HG03354 (cell line): ENCODE measurements at regions not wholly inside any gene's neighbourhood (a gene's known extent, or its start where the extent isn't known, plus 50 kb on each side); places are given as distances from the start of the nearest gene placed in this dataset.
"Not testable (repeated sequence)": the region's sequence is repeated elsewhere in the genome, so short reads cannot be mapped to it uniquely, and the experiment has no call there.

Source experiments
- ATAC-seq: cut with Tn5 transposase; IDR thresholded peaks from one replicate; pipeline ENCODE4 v1.9.1; 2021; ENCODE audit warnings: mild to moderate bottlenecking; ENCODE audit not compliant: unreplicated experiment, poor library complexity, severe bottlenecking

DNA sequence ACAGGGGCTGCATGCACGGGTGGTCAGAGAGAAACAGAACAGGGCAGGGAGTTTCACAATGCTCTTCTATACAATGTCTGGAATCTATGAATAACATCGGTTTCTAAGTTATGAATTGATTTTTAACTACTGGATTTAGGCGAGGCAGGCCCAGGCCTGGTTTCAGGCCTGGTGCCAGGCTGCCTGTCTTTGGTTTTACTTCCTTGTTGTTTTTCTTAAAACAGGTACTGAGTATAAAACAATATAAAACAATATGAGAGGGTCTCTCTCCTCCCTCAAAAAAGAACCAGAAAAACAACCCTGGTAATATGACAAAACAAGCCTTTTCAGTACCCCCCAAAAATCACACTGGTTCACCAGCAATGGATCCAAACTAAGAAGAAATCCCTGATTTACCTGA is 196.1 kb upstream of the ANXA10 start:
- ATAC-seq: not testable (repeated sequence)

DNA sequence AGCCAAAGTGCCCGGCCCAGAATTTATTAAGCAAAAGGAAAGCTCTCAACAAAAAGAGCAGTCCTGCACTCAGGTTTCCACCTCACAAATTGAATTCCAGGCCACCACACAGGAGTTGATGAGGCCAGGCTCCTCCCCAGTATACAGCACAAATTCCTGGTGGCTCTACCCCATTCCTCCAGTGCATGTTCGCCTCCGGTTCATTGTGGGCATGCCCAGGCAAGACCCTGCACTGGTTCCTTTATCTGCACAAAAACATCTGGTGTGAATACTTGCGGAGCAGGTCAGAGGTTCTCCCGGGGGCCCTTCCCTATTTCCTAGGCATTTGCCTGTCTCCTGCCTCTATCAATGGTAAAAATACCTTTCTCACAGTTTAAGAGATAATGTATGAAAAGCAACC is 195.2 kb upstream of the ANXA10 start:
- ATAC-seq: no peak

DNA sequence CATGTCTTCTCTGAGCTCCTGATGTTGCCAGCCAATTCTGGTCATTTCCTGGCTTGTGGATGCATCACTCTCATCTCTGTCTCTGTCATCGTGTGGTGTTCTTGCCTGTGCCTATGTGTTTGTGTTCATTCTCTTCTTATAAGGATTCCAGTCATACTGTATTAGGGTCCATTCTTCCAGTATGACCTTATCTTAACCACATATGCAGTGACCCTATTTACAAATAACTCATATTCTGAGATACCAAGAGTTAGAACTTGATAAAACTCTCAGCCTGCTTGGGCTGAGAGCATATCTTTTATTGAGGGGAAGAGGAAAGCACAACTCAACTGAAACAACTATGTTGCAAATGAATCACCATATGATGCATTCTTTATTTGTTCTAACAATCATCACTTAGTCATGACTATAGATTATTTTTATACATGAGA is 189.0 kb upstream of the ANXA10 start:
- no peak for ATAC-seq

DNA sequence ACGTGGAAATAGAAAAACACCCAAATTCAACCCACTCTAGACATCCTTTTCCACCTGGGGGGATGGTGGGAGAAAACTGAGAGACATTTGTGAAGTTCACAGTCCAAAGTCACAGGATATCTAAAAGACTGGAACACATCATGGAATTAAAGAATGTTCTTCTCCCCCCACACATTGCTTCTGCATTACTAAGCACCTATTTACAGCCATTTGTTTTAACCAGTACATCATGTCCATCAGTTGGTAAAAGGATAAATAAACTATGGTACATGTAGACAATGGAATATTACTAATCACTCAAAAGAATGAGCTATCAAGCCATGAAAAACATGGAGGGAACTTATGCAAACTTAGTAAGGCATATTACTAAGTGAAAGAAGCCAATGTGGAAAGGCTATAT is 185.5 kb upstream of the ANXA10 start:
- ATAC-seq: no peak

DNA sequence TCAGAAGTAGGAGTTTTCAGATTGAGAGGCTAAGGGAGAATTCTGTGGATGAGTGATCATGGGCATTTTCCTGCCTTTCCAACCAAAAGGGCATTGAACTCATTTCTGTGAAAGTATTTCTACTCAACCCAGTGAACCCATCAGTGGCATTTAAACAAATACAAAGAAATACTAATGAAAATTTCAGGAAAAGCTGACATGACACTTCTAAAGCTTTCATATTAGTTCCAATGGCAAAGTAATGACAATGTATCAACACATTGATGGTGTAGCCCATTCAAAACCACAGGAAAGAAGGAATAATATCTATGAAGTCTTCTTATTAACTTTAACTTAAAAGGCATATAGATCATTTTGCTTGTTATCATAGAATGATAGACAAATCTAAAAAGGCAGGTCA is 183.5 kb upstream of the ANXA10 start:
- ATAC-seq: no peak

DNA sequence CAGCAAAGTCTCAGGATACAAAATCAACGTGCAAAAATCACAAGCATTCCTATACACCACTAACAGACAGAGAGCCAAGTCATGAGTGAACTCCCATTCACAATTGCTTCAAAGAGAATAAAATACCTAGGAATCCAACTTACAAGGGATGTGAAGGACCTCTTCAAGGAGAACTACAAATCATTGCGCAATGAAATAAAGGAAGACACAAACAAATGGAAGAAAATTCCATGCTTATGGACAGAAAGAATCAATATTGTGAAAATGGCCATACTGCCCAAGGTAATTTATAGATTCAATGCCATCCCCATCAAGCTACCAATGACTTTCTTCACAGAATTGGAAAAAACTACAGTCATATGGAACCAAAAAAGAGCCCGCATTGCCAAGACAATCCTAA is 179.8 kb upstream of the ANXA10 start:
- not testable (repeated sequence) for ATAC-seq

DNA sequence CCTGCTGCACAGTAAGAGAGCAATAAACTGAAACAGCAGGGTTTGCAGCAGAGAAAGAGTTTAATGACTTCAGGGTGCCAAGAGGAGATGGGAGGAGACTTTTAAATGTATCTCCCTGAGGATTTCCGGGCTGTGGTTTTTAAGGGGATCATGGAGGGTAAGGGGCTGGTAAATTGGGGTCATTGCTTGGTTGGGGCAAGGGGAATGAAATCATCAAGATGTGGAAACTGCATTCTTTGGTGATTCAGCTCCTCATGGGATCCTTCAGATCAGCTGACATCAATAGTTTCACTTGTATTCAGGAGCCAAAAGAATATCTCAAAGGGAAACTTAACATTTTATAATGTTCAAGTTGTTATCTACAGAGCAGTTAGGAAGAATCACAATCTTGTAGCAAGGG is 174.3 kb upstream of the ANXA10 start:
- ATAC-seq: no peak

DNA sequence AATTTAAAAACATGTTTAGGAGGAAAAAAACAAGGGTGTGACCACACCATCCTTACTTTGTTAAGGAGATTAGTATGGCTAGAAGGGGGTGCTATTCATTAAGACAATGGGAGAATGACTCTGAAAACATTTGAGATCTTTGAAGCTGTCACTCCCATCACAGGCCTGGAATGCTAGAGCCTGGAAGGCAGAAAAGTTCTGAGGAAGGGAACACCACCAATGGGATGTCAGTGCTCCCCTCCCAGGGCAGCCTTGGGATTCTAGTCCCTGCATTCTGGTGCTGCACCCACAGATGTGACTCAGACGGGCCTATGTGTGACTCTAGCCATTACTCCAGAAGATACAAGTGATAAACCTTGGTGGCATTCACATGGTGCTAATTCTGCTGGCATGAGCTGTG is 162.2 kb upstream of the ANXA10 start:
- ATAC-seq: no peak

DNA sequence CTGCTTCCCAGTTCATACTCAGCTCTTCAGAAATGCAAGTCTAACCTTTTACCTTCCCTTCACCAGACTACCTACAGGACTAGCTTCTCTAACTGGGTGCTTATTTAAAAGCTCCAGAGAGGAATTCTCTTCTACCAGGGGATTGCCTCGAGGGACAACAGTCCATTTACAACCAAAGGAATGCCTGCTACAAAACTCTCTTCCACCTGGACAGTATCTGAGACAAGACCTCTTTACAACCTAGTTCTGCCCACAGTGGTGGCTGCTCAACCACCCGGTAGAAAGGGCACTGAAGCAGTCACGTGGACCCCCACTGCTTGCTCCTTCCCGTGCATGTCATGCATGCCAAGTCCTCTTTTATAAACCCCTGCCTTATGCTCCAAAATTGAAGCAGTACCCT is 158.1 kb upstream of the ANXA10 start:
- no peak for ATAC-seq

DNA sequence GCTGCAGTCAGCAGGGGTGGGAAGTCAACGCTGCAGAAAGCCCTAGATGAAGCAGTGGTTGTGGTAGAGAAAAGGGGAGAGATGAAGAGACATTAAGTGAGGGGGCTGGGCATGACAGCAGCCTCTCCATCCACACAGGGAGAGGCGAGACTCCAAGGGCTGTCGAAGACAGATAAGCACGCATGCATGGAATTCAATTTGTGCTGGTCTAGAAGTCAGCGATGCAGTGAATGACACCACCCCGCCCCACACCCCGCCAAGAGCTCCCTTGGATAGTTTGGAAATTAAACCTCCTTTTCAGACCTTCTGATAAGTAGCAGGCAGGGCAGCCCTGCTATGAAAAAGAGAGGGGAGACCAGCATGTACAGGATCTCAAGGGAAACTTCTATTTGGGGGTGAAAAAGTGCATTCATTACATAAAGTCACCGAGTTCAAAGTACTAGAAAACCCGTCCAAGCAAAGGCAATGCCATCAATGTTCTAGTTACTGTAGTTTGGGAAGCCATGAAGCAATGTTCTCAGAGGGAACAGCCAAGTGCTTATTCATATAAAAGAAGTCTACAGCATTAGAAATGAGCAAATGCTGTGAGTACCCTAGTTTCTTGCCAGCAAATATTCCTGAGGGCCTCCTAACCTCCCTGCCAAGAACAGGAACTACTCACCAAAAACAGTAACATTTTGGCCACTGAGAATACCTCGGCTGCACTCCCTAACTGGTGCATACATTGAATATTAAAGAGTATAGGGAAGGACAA is 152.3 kb upstream of the ANXA10 start:
- no peak for ATAC-seq

DNA sequence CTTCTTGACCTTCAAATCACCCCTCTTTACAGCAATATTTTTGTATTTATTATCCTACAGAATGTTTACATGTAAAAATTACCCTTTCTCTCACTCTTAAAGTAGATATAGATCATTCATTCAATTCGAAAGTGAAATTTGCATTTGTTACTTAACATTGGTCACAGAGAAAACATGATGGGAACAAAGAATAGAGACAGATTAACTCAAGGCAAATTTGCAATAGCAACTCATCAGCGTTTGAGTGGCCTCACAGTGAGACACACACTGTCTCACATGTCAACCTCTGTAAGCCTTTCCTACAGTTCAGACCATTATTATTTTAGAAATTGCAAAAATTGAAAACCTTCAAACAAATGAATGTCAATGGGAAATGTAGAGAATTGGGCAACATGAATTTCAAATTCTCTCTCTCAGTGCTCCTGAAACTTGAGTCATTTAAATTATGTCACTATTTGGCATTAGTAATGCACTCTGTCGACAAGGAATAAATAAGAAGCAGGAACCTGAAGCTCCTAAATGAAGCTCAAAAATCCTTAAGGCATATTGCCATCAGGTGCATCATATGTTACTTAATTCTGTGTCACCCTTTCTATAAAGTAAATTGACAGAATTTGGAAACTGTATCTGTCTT is 148.3 kb upstream of the ANXA10 start:
- peak; percentile 60 for ATAC-seq

DNA sequence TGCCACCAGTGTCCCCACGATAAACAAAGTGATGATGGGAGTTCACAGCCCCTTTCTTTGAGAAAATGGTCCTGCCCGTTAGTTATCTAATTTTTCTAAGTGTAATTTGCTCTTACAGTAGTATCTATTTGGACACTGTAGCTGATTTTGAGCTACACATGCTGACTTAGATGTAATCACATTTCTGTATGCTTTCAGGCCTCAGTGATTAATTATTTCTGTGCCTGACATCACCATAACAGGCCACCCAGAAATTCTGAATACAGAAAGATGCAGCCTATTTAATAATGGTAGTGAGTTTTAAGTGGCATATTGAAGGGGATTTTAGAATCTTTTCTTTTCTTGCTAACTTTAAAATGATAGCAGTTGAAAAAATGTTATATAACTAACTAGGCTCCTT is 147.6 kb upstream of the ANXA10 start:
- ATAC-seq: no peak

DNA sequence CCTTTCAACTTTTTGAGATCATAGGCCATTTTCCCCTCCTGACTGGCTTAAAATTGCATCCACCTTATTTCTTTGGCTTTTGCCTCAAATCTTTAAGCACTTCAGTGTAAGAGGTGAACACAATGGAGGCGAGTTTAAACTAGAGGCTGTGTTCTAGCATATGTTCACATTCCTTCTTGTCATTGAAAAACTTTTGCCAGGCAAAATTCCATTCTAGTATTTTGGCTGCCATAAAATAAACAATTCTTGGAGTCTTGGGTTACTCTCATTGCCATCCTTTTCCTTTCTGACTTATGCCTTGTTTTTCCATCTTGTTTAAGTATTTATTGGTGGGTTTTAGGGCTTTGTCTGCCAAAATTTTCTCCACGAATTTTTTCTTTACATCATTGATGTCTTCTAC is 137.3 kb upstream of the ANXA10 start:
- no peak for ATAC-seq

DNA sequence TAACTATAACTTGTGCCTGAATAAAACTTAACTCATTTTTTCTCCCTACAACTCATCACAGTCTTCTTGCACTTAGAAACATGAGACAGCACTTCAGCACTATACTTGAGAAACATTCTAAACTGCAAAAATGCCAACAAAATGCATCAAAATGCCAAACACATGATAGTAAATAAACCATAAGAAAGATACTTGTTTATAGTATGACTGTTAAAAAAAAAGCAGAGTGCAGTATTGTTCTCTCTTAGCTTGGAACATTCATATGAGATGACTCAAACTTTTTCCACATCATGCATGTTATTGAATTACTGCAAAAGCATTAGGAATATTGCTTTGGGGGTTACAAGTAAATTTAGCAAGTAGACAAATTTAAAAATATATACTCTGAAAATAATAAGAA is 135.7 kb upstream of the ANXA10 start:
- ATAC-seq: no peak

DNA sequence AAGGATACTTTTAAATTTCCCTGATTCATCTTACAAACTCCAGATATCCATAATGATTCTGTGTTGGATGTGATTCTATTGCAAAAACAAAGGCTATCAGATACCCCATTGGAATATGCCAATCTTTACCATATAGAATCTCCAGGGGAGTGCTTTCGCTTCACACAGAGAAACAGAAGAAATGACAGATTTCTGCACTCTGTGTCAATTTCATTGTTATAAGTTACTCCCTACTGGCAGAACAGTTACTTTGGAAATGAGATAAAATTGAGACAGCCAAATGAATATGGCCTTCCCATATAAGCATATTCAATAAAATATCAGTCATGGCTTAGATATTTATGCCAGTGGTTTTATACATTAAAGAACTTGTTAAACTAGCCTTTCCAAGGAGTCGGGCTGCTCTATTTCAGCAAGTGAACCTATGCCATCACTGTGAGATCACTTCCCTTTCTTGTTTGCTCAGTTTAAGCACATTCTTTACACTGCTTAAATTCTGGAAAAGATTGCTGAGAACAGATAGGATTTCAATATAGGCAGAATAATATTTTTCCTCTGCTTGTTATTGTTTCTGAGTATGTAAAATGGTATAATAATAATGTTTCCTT is 127.5 kb upstream of the ANXA10 start:
- ATAC-seq: no peak

DNA sequence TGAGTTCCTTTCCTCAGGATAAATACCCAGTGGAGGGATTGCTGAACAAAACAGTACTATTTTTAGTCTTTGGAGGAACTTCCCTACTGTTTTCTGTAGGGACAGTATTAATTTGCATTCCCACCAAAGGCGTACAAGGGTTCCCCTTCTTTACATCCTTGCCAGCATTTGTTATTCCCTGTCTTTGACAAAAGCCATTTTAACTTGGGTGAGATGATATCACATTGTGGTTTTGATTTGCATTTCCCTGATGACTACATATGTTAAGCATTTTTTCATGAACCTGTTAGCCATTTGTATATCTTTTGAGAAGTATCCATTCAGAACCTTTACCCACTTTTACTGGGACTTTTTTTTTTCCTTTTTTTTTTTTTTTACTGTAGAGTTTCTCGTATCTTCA is 126.2 kb upstream of the ANXA10 start:
- no peak for ATAC-seq

DNA sequence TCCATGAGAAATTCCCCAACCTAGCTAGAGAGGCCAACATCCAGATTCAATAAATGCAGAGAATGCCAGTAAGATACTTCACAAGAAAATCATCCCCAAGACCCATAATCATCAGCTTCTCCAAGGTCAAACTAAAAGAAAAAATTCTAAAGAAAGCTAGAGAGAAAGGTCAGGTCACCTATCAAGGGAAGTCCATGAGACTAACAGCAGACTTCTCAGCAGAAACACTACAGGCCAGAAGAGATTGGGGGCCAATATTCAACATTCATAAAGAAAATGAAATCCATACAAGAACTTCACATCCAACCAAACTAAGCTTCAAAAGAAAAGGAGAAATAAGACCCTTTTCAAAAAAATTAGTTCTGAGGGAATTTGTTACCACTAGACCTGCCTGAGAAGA is 118.8 kb upstream of the ANXA10 start:
- ATAC-seq: no peak

DNA sequence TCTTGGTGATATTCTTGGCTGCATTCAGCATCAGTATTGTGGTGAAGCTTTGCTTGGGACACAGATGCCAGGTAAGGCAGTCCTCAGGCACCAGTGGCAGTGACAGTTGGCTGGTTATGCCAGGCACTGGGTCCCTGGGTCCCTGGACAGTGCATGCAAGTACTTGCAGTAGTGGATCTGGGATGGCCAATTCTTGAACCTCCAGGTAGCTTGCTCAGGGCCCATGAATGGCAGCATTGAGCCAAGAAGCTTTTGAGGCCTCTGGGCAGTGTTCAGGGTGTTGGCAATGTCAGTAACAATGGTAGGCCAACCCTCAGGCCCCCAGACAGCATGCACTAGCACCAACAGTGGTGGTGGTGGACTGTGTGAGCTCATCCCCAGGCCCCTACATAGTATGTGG is 106.8 kb upstream of the ANXA10 start:
- ATAC-seq: no peak

DNA sequence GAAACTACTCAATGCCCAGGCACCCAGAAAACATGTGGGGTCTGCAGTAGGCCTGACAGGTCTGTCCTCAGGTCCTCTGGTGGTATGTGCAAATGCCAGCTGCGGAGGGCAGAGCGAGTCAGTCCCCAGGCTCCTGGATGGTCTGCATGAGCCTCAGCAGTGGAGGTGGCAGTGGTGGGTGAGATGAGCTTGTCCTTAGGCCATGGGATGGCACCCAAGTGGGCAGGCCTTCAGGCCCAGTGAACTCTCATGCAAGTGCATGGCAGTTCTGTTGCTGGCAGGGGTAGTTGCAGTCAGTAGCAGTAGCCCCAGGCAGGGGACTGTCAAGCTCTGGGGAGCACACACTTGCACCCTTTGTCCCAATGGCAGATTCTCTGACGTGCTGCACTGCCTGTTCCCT is 106.3 kb upstream of the ANXA10 start:
- no peak for ATAC-seq

DNA sequence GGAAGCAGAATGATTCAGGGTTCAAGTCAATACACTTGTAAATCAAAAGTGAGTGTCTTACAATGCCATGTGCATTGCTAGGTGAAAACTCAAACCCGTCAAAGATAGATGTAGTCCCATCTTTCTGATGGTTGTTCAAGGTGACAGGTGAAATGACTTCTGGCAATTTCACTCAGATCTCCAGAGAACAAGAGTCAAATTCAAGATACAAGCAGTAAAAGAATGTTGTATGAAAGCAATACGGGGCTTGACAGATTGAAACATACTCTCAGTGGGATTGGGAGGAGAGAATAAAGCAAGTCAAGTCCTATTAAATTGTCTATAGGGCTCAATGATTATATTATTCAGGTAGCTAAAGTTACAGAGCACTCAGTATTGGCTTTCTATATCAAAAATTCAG is 105.1 kb upstream of the ANXA10 start:
- no peak for ATAC-seq

DNA sequence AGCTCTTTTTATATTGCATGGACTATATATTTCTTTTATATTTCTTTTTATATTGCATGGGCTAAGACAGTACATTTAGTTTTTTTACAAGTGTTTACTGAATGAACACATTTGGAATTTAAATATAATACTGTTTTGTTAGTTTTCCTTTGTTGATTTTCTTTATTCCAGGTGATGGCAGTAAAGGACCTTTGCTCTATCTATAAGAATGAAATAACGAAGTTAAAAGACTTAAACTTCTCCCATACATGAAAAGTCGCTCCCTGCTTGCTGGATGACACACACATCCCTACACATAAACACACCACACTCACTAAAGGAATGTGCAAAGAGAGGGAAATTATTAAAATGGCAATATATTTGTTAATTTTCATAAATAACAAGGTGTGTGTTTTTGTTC is 102.5 kb upstream of the ANXA10 start:
- no peak for ATAC-seq
